Nephron progenitor cell (in vitro differentiated cells): ENCODE measurements at regions not wholly inside any gene's neighbourhood (a gene's known extent, or its start where the extent isn't known, plus 50 kb on each side); places are given as distances from the start of the nearest gene placed in this dataset.
A peak's percentile ranks its signal among the peaks of the same experiment; 100 is the strongest.

Experiments
- DNase-seq: peaks from one replicate; pipeline ENCODE4 v3.0.0; 2021
- H3K27ac Mint-ChIP-seq: 2 replicates; pipeline ENCODE4 v1.8.0; 2021; ENCODE audit warnings: mild to moderate bottlenecking, moderate library complexity, mixed read lengths
- H3K27me3 Mint-ChIP-seq: 2 replicates; pipeline ENCODE4 v1.8.0; 2021; ENCODE audit warnings: mild to moderate bottlenecking, low read depth, mixed read lengths; ENCODE audit not compliant: poor library complexity
- H3K36me3 Mint-ChIP-seq: 2 replicates; pipeline ENCODE4 v1.8.0; 2021; ENCODE audit warnings: low read depth, mixed read lengths
- H3K4me1 Mint-ChIP-seq: 2 replicates; pipeline ENCODE4 v1.8.0; 2021; ENCODE audit warnings: mixed read lengths
- H3K4me3 Mint-ChIP-seq: 2 replicates; pipeline ENCODE4 v1.8.0; 2021; ENCODE audit warnings: mild to moderate bottlenecking, moderate library complexity, mixed read lengths
- H3K9me3 Mint-ChIP-seq: 2 replicates; pipeline ENCODE4 v1.8.0; 2021; ENCODE audit warnings: mild to moderate bottlenecking, moderate library complexity, mixed read lengths
- TF ChIP-seq, protein P1 (sequence below): fragments of 200-600 bp; sonication (generic); IDR thresholded peaks from 2 replicates; pipeline ENCODE4 v1.5.0; 2021; ENCODE audit warnings: antibody characterized with exemption

DNA sequence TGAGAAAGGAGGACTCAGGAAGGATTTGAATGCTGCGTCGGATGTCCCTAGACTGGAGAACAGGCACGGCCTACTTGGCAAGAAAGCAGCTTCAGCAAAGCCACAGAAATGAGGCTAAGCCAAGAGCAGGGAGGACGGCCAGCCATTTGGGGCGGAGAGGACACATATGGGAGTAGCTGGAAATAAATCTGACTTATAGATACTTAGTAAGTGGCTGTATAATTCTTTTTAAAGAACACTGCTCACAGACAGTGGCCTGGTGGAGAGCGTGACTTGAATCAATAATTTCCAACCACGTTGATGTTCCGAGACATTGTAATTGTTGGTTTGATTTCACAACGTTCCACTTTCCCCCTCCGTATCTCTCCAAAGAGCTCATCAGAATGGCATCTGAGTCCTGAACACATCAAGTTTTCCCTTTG is 67.7 kb upstream of the JCAD start:
- peaks cover 3% of the 10 kb centered on the region for H3K9me3 Mint-ChIP-seq
- H3K4me1 Mint-ChIP-seq: no peaks in the 10 kb centered on the region
- no peak overlapping the region for H3K4me3 Mint-ChIP-seq
- TF ChIP-seq, protein P1, sequence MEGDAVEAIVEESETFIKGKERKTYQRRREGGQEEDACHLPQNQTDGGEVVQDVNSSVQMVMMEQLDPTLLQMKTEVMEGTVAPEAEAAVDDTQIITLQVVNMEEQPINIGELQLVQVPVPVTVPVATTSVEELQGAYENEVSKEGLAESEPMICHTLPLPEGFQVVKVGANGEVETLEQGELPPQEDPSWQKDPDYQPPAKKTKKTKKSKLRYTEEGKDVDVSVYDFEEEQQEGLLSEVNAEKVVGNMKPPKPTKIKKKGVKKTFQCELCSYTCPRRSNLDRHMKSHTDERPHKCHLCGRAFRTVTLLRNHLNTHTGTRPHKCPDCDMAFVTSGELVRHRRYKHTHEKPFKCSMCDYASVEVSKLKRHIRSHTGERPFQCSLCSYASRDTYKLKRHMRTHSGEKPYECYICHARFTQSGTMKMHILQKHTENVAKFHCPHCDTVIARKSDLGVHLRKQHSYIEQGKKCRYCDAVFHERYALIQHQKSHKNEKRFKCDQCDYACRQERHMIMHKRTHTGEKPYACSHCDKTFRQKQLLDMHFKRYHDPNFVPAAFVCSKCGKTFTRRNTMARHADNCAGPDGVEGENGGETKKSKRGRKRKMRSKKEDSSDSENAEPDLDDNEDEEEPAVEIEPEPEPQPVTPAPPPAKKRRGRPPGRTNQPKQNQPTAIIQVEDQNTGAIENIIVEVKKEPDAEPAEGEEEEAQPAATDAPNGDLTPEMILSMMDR: no peak
- no peaks in the 10 kb centered on the region for H3K27me3 Mint-ChIP-seq
- H3K27ac Mint-ChIP-seq: peak overlapping the region; percentile 37
- DNase-seq: no peak
- no peaks in the 10 kb centered on the region for H3K36me3 Mint-ChIP-seq

DNA sequence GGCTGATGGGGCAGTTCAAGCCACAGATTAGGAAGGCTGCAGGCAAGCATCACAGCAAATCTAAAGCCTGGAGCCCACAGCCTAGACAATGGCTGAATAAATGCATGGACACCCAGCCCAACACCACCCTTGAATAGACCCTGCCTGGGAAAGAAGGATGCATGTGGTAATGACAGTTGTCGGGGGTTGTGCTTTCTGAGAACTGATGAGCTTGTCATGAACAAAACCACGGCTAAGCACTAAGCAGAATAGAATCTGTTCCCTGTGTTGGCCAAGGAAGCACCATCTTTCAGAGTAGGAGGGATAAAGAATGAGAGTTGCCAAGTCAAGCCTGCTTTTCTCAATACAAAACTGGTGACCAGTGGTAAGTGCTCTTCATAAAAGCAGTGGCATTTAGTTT is 66.1 kb upstream of the JCAD start:
- H3K9me3 Mint-ChIP-seq: peaks cover 17% of the 10 kb centered on the region
- H3K4me3 Mint-ChIP-seq: no peak overlapping the region
- no peaks in the 10 kb centered on the region for H3K27me3 Mint-ChIP-seq
- no peak for DNase-seq
- no peaks in the 10 kb centered on the region for H3K36me3 Mint-ChIP-seq
- H3K4me1 Mint-ChIP-seq: no peaks in the 10 kb centered on the region
- no peak overlapping the region for H3K27ac Mint-ChIP-seq
- TF ChIP-seq, protein P1: no peak

DNA sequence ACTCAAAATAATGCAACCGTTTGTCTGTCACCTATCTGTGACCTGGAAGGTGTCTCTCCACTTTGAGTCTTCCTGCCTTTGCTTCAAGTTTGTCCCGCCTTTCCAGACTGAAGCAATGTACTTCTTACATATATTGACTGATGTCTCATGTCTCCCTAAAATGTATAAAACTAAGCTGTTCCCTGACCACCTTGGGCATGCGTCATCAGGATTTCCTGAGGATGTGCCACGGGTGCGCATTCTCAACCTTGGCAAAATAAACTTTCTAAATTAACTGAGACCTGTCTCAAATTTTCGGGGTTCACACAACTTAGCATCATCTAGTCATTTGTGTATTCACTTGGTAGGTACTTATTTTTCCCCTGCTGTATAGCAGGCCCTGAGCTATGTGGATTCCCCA is 65.3 kb upstream of the JCAD start:
- Mint-ChIP-seq H3K4me3 (no peak overlapping the region), H3K4me1 (no peaks in the 10 kb centered on the region), H3K27me3 (peaks cover 3% of the 10 kb centered on the region), H3K27ac (no peak overlapping the region), H3K36me3 (no peaks in the 10 kb centered on the region), H3K9me3 (peaks cover 14% of the 10 kb centered on the region)
- no peak for DNase-seq
- TF ChIP-seq, protein P1: no peak

DNA sequence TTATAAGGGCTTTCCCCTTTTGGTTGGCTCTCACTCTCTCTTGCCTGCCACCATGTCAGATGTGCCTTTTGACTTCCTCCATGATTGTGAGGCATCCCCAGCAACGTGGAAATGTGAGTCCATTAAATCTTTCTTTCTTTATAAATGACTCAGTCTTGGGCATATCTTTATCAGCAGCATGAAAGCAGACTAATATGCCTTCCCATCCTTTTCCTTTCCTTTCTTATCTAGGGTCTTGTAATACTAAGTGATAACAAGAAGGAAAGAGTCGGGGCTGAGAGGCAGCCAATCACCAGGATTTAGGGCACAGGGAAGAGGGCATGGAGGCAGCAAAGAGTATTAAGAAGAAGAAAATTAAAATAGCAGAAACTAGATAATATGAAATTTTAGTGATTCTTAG is 62.0 kb upstream of the JCAD start:
- no peak for DNase-seq
- no peaks in the 10 kb centered on the region for H3K36me3 Mint-ChIP-seq
- no peak overlapping the region for H3K27ac Mint-ChIP-seq
- TF ChIP-seq, protein P1: no peak
- H3K4me1 Mint-ChIP-seq: peaks cover 3% of the 10 kb centered on the region
- H3K4me3 Mint-ChIP-seq: no peak overlapping the region
- peaks cover 4% of the 10 kb centered on the region for H3K27me3 Mint-ChIP-seq
- H3K9me3 Mint-ChIP-seq: peaks cover 14% of the 10 kb centered on the region

DNA sequence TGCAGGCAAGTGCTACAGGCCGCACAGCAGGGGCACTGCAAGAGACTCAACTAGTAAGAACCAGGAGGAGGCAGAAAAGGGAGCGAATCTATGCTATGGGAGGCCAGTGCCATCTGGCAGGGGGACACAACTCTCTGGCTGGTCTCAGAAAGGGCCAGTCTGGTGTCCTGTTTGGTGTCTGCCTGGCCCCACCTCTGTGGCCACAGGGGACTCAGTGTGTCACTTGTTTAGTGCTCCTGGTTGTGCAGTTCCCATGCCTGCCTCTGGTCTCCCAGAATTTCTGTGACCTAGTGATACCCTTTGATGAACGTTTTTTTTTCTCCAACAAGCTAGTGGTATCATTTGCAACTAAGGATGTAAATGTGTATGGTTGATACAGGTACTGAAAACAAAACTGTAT is 59.2 kb upstream of the JCAD start:
- H3K4me3 Mint-ChIP-seq: no peak overlapping the region
- H3K27me3 Mint-ChIP-seq: peaks cover 4% of the 10 kb centered on the region
- H3K27ac Mint-ChIP-seq: no peak overlapping the region
- no peaks in the 10 kb centered on the region for H3K36me3 Mint-ChIP-seq
- TF ChIP-seq, protein P1: no peak
- H3K9me3 Mint-ChIP-seq: peaks cover 14% of the 10 kb centered on the region
- no peak for DNase-seq
- peaks cover 26% of the 10 kb centered on the region for H3K4me1 Mint-ChIP-seq

DNA sequence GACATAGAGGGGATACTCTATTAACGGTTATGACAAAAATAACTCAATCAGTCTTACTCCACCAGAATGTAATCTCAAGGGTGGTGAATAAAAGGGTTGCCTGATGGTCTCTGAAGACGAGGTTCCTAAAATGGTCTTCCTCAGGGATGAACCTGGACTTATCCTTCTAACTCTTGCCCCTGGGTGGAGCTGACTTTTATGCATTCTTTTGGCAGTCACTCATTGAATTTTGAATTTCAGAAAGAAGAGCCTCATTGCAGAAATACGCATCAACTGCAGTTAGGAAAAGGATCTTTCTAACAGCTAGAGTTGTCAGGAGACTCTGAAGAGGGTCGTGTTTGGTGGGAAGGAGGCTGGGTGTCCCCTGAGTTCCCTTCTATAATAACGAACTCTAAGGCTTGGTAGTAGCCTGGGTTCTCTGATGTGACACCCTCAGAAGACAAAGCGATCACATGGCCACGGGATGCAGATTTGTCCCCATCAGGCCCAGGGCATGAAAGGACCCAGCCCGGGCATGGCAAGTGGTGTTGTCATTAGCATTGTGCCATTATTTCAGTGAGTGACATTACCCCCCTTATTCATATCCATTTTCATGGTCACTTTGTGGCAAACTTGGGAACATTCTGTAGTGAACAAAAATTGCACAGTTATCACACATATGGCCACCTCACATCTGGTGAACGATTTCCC is 58.6 kb upstream of the JCAD start:
- Mint-ChIP-seq H3K27me3 (peaks cover 4% of the 10 kb centered on the region), H3K27ac (peak overlapping the region; percentile 30), H3K36me3 (no peaks in the 10 kb centered on the region), H3K4me3 (no peak overlapping the region), H3K4me1 (peaks cover 27% of the 10 kb centered on the region), H3K9me3 (peaks cover 14% of the 10 kb centered on the region)
- DNase-seq: no peak
- TF ChIP-seq, protein P1: no peak
